Hematopoietic multipotent progenitor cell (in vitro differentiated cells): ENCODE measurements at regions not wholly inside any gene's neighbourhood (a gene's known extent, or its start where the extent isn't known, plus 50 kb on each side); places are given as distances from the start of the nearest gene placed in this dataset.

Source experiments
- DNase-seq, 3 donors: peaks; one replicate each; pipeline ENCODE4 v3.0.0-alpha.2; 2011 to 2015; ENCODE audit warnings: low read depth in 2 of 3, low spot score in 2 of 3

GRCh38 chr12:60119327-60119726 lies 523.5 kb downstream of the SLC16A7 start:
- DNase-seq: no peak

DNA sequence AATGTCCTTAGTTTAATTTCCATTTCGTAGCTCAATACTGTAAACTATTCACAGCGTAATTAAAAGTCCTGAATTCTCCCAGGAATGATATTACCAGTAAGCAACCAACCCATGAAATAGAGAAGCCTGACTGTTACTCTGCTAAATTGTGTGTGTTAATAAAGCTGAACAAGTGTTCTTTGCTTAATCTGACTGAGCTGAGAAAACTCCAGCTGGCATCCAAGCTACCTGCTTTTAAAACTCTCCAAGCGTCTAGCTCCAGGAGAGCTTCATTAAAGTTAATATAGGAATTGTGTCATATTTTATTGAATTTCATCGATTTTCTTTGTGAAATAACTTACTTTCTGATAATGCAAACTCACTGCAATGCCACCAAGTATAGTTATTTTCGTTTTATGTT lies 524.4 kb downstream of the SLC16A7 start:
- DNase-seq: no peak

DNA sequence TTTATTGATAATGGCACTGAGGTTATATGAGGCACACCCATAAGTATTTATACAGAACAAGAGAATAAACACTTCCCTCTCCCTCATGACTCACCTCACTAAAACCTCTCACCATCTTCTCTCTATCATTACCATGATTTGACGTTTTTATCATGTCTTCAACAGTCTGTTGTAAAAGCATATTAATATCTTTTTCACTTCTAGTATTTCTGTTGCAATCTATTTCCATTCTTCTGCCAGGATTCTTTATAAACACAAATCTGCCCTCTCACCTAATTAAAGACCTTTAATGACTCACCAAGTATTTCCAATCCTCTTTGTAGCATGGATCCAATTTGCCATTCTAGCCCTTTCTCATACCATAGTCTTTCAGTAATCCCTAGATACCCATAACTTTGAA lies 527.7 kb downstream of the SLC16A7 start:
- no peak for DNase-seq

- DNase-seq: peak in 1 of 3 donors; percentile 21
Observed at GRCh38 chr12:60137513-60137912, 541.7 kb downstream of the SLC16A7 start.

GRCh38 chr12:60138526-60138925 lies 542.7 kb downstream of the SLC16A7 start:
- no peak for DNase-seq

- peak in 2 of 3 donors; percentile 72 to 90 for DNase-seq
Observed at GRCh38 chr12:60144395-60144794, 548.6 kb downstream of the SLC16A7 start.

DNA sequence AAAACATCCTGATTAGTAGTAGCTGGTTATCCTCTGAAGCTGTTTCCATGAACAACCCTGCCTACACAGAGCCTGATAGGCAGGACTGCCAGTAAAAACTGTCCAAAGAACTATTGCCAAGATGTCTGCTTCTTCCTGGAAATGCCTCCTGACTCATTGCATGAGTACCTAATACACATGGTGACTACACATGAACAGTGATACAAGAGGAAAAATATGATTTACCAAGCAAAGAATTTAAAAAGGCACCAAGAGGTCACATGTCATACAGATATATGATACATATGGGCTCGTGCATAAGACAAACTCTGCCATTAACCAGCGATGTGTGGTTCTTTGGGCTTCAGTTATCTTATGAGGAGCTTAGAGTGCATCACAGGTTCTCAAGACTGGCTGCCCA lies 552.3 kb downstream of the SLC16A7 start:
- DNase-seq: no peak

GRCh38 chr12:60148831-60149230 lies 553.0 kb downstream of the SLC16A7 start:
- DNase-seq: no peak

DNA sequence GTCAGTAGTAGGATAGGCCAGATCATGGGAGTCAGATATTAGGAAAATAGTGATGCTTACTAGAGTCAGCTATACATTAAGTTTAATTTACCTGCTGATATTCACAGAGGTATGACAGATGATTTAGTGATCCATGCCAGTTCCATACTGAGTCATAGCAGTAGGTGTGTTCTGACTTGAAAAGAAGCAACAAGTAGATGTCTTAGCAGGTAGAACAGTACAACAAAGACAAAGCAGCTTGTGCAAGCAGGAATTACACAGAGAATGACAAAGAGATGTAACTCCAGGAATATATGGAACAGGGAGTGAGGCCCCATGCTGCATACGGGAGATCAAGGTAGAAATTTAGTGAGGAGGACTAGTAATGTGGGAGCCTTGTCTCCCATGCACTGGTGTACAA lies 556.9 kb downstream of the SLC16A7 start:
- no peak for DNase-seq

GRCh38 chr12:60159761-60160160 lies 563.9 kb downstream of the SLC16A7 start:
- DNase-seq: no peak

GRCh38 chr12:60162988-60163720 lies 567.3 kb downstream of the SLC16A7 start:
- no peak for DNase-seq

GRCh38 chr12:60165781-60166180 lies 570.0 kb downstream of the SLC16A7 start:
- no peak for DNase-seq

GRCh38 chr12:60168441-60168840 lies 572.6 kb downstream of the SLC16A7 start:
- no peak for DNase-seq

- DNase-seq: no peak
Observed at GRCh38 chr12:60169904-60170303, 574.1 kb downstream of the SLC16A7 start.

DNA sequence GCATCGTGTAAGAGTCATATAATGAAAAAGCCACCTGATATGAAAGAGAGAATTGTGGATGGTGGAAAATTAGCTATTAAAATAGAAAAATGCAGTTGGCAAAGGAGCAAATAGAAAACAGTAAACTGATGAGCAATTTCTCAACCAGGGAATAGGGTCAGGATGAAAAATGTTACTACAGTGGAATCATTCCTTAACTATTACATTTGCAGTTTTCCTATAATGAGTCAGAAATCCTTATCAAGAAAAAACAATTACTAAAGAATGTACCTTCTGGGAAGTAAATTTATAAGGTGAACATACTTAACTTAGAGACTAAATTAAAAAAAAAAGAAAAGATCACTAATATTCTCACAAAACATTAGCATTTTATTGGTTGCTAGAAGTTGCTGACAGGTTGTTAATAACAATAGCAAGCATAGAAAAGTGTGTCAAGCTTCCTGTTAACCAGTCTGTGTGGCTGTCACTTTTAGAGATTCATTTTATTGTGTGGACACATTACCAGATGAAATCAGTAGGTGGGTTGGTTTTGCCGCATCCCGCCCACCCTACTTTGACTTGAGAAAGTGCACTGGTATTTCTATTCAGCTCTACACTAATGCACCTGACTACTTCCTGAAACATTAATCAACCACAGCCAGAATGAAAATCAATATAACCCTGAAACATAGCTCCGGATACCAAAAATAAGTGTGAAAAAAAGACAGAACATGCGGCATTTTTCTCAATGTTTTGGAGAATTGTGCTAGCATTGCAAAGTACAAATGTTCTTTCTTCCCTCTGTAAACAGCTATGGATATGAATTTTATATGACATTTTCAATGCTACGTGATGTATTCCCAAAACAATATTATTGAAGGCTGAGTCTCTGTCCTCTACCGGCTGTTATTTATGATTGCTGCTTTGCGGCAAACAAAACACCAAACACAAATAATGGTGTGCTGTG lies 576.7 kb downstream of the SLC16A7 start:
- DNase-seq: no peak

DNA sequence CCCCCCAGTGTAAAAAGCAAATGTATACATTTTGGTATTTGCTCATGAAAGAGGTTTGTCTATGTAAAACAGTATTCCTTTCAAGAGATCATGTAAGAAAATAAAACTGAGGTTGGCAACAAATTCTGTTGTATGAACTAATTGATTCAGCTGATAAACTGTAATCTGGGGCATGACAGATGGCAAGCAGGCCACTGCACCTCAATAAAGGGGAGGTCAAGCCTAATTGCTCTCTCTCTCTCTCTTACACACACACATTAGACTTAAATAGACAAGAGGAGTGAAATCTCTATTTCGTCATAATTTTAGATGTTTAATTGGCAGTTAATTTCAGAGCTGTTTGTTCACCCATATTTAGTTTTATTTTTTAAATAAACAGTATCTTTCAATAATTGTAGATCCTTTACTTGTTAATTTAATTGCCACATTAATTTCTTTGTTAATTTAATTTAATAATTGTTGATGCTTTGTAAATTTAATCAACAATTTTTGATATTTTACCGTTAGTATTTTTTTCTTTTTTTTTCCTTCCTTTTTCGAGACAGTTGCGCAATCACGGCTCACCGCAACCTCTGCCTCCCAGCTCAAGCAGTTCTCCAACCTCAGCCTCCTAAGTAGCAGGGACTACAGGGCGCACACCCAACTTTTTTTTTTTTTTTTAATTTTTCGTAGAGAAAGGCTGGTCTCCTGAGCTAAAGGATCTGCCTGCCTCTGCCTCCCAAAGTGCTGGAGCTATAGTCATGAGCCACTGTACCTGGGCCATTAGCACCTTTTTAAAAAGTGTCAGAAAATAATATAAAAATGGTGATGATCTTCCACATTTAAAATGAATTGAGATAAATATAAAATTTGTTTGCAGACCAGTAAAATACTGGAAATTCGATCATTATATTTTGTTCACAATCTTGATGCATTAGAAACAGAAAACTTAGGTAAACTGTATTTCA lies 577.7 kb downstream of the SLC16A7 start:
- DNase-seq: no peak

DNA sequence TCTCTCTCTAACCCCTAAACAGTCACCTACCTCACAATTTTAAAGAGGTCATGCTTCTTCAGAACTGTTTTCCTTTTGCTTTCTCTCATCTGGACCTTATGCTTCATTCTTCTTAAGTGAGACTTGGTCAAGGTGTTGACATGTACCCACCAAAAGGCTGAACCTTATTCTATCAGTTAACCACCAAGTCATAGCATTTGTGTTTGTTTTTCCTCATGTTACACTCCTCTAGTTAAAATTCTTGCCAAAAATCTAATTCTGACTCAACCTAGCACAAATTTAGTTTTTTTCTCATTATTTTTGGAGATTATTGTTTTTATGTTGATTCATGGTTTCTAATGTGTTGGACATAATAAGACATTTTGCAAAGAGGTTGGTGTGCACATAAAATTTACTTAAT lies 578.6 kb downstream of the SLC16A7 start:
- DNase-seq: no peak

DNA sequence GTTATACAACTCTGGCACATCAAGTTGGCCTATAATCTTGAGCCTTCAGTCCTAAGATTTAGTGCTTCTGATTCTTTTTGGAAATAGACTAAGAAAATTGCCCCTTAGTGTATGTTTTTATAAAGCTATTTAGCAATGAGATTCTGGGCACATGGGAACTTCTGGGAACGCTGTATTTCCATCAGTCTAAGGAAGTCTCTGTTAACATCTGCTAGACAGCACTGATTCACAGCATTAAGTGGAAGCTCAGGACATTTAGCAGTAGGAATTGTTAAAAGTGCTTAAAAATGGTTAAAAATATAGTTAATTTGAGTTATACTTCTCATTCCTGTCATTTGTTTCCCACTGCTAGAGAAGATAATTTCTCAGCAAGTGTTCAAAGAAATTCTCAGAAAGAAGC lies 579.1 kb downstream of the SLC16A7 start:
- DNase-seq: no peak

- no peak for DNase-seq
Observed at GRCh38 chr12:60176891-60177290, 581.1 kb downstream of the SLC16A7 start.

- no peak for DNase-seq
Observed at GRCh38 chr12:60180298-60180697, 584.5 kb downstream of the SLC16A7 start.

DNA sequence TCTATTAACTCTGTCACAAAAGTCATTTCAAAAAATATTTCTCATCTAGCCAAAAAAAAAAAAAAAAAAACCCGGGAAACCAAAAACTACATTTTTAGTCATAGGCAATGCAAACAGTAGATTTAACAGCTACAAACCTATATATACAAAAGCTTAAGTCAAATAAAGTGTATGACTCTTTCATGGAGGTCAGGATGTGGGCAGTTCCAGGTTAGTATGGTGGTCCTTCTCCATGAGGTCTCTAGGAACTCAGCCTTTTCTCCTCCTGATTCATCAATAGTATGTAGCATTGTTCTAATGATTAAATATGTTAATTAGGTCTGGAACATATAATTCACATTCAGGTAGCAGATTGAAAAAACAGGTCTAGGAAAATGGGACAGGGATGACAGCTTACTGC lies 586.5 kb downstream of the SLC16A7 start:
- no peak for DNase-seq
